Thyroid gland (tissue), 4 donors: ENCODE measurements at regions not wholly inside any gene's neighbourhood (a gene's known extent, or its start where the extent isn't known, plus 50 kb on each side); places are given as distances from the start of the nearest gene placed in this dataset.

ENCODE experiments used
- POLR2A ChIP-seq, 2 donors: fragments of 450-650 bp; IDR thresholded peaks; one replicate each; pipeline ENCODE4 v1.6.1; 2017; ENCODE audit warnings: antibody characterized with exemption in 2 of 2, mild to moderate bottlenecking in 2 of 2, moderate library complexity in 1 of 2
- TF ChIP-seq, protein P1 (sequence below), 6 experiments: fragments of 200-600 bp in 3 of 6; fragments of 450-650 bp in 3 of 6; sonication (generic) in 3 of 6; IDR thresholded peaks; one replicate each; pipeline ENCODE4 v1.5.1; 2016 to 2019; ENCODE audit warnings: antibody characterized with exemption in 6 of 6, mild to moderate bottlenecking in 2 of 6, inconsistent platforms in 1 of 6, moderate library complexity in 1 of 6

DNA sequence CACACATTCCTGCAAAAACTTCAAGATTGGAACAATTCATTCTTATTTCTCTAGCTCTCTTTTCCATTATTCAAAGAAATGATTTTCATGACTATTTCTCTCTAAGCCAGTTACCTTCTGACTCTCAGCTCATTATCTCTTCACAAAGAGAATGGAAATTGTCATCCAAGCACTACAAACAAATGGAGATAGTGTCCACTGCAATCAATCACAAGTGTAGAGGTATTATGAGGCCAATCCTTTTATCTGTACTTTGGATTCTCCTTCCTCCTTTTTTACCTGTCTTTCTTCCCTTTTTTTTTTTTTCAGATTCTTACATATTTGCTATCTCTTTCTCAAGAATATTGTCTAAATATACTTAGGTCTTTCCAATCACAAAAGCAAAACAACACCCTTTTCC lies 497.7 kb upstream of the MEF2C start:
- TF ChIP-seq, protein P1, sequence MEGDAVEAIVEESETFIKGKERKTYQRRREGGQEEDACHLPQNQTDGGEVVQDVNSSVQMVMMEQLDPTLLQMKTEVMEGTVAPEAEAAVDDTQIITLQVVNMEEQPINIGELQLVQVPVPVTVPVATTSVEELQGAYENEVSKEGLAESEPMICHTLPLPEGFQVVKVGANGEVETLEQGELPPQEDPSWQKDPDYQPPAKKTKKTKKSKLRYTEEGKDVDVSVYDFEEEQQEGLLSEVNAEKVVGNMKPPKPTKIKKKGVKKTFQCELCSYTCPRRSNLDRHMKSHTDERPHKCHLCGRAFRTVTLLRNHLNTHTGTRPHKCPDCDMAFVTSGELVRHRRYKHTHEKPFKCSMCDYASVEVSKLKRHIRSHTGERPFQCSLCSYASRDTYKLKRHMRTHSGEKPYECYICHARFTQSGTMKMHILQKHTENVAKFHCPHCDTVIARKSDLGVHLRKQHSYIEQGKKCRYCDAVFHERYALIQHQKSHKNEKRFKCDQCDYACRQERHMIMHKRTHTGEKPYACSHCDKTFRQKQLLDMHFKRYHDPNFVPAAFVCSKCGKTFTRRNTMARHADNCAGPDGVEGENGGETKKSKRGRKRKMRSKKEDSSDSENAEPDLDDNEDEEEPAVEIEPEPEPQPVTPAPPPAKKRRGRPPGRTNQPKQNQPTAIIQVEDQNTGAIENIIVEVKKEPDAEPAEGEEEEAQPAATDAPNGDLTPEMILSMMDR (IDR thresholded peaks at IDR 0.05), result no peak
- TF ChIP-seq POLR2A (IDR thresholded peaks at IDR 0.05), result no peak
